ENCODE measurements at regions not wholly inside any gene's neighbourhood (a gene's known extent, or its start where the extent isn't known, plus 50 kb on each side); places are given as distances from the start of the nearest gene placed in this dataset.

GRCh38 chr6:169092375-169092774 lies 161.3 kb downstream of the THBS2 start:
- TF ChIP-seq CTCF (IDR thresholded peaks at IDR 0.05), result no peak
- no peak for TF ChIP-seq POLR2A (IDR thresholded peaks at IDR 0.05)
